ENCODE measurements at regions not wholly inside any gene's neighbourhood (a gene's known extent, or its start where the extent isn't known, plus 50 kb on each side); places are given as distances from the start of the nearest gene placed in this dataset.
"Not testable (repeated sequence)": the region's sequence is repeated elsewhere in the genome, so short reads cannot be mapped to it uniquely, and the experiment has no call there.

DNA sequence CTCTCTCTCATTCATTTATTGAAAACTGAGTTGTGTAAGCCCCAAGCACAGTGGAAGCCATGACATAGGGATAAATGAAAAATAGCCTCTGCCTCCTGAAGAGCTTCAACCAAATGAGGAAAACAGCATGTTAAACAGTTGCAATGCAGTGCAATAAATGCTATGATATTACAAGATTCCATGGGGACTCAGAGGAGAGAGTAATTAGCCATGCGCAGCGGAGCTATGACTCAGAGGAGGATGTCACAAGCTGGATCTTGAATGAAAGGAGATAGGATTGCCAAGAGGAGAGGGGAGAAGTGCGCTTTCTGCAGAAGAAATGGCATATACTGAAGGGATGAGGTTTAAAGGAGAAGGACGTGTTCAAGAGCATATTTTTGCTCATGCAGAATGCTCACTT is 231.3 kb upstream of the PLXNA2 start:
- DNase-seq = no peak

DNA sequence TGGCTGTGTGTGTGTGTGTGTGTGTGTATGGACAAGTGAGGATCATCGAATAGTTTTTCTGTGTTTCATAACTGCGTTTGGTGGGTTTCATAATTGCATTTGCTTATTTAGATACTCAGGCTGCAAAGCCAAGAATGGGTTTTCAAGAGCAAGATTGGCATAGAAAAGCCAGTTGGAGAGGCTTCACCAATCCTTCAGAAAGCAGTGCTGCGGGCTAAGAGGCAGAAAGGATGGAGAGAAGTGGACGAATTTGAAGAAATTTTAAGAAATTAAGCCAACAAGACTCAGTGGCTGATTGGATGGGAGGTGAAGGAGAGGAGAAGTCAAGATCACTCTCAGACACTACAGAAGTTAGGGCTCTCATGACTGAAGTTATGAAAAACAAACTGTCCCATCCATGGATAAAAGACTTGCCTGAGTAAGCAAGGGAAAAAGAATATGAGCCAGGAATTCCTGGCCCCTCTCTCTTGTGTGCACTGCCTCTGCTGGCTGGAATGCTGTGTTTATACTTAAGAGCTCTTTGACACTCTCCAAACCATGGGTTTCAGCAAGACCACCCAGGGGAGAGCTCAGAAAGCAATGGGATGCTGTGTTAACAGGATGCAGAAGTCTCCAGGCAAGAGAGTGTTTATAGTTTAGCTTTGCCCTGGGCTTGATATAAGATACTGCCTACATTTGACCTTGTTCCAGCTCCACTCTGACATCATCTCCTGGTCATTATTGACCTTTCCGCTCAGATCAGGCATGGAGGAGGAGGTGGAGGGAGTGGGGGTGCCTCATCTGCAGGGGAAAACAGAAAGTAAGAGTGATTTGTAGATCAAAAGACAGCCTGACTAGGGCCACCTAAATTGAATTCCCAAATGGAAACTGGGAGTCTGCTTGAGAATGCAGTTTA is 232.0 kb upstream of the PLXNA2 start:
- no peak for DNase-seq

DNA sequence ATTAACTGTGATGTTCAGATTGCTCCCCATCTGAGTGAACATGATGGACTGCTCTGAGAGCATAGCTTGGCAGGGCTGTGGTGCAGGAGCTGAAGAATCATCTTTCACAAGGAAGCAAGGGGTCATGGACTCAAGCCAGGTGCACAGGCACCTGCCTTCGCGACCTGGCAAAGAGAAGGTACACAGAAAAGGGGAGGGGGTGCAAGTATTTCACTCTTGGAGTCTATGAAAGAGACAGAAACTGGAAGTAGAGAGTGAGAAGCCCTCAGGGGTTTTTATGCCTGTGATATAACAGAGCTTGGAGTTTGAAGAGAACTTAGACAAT is 232.6 kb upstream of the PLXNA2 start:
- DNase-seq = no peak

GRCh38 chr1:208479435-208479834 is 235.3 kb upstream of the PLXNA2 start:
- DNase-seq = no peak

DNA sequence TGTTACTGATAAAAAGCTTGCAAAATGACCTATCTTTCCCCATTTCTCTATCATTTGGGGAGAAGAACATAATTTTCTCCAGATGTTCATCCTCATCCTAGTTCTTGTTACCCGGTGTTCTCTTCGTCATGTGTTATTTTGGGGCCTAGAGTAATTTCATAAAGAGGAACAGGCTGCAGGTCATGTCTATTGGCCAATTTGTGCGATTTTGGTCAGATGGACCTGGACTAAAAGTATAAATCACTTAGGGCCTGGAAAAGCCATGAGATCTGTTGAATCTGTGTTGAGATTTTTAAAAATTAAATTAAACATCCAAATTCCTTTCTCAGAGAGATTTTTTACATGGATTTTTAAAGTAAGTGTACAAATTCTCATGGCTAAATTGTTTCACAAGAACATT is 241.3 kb upstream of the PLXNA2 start:
- DNase-seq = no peak

GRCh38 chr1:208486677-208487076 is 242.5 kb upstream of the PLXNA2 start:
- no peak for DNase-seq

DNA sequence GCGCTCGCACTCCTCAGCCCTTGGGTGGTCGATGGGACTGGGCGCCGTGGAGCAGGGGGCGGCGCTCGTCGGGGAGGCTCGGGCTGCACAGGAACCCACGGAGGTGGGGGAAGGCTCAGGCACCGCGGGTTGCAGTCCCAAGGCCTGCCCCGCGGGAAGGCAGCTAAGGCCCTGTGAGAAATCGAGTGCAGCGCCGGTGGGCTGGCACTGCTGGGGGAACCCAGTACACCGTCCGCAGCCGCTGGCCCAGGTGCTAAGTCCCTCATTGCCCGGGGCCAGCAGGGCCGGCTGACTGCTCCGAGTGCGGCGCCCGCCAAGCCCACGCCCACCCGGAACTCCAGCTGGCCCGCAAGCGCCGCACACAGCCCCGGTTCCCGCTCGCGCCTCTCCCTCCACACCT is 244.2 kb upstream of the PLXNA2 start:
- DNase-seq = not testable (repeated sequence)

- DNase-seq = no peak
Observed at GRCh38 chr1:208496467-208497371, 252.5 kb upstream of the PLXNA2 start.

DNA sequence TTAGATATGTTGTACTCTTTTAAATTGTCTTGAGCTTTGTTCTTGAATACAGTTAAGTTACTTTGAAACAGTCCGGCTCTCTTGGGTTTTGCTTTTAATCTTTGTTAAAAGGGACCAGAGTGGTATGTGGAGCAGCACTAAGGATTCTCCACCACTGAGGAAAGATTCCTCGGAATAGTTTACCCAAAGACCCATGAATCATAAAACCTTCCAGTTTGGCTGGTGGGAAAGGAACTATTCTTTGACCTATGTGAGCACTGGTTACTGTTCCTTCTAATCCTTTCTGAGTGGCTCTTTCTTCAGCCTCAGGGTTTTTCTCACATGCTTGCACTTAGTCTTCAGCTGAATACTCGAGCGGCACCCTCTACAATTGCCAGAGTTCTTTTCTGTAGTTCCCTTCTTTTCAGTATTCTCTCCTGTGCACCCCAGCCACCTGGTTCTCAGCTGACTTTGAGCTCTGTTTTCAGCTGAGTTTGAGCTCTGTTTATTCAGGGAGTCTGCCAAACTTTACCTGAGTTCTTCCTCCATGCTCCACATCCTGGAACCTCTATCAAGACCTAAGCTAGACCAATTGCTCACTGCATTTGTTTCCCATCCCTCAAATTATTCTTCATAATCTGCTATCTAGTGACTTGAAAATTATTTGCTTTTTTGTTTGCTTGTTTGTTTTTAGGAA is 253.8 kb upstream of the PLXNA2 start:
- no peak for DNase-seq

DNA sequence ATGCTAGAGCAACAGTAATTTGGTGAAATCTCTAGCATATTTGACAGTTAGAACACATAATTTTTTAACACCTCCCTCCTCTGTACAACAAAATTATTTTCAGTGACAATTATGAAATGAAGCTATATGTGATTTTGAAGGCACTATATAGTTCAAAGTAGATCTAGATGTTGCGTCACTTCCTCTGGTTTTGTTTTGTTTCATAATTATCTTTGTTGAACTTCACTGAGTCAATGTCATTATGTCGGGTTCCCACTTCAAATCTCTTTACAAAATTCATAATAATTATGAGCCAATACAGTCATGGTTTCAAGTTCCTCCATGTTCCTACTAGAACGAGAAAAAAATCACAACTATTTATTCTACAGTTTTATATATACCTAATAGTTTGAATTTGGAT is 254.8 kb upstream of the PLXNA2 start:
- DNase-seq = no peak

GRCh38 chr1:208499601-208500000 is 255.4 kb upstream of the PLXNA2 start:
- no peak for DNase-seq

DNA sequence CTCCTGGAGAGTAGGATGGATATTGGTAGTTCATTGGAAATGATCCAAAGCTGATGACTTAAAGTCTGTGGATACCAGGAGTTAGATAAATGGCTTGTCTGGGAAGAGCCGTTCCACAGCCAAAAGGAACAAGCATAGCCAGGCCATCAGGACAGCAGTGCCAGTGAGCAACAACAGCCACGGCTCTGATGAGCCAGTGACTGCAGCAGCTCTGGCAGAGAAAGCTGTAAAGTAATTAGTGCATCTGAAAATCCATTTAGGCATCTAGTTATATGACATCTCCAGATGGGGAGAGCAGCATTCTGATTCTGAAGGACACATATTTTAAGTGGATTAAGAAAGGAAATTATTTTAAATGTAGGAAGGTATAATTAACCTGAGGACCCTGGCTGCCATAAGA is 256.2 kb upstream of the PLXNA2 start:
- DNase-seq = no peak

GRCh38 chr1:208501542-208501941 is 257.4 kb upstream of the PLXNA2 start:
- no peak for DNase-seq

- no peak for DNase-seq
Observed at GRCh38 chr1:208503787-208504186, 259.6 kb upstream of the PLXNA2 start.

- DNase-seq = no peak
Observed at GRCh38 chr1:208506812-208507211, 262.6 kb upstream of the PLXNA2 start.

DNA sequence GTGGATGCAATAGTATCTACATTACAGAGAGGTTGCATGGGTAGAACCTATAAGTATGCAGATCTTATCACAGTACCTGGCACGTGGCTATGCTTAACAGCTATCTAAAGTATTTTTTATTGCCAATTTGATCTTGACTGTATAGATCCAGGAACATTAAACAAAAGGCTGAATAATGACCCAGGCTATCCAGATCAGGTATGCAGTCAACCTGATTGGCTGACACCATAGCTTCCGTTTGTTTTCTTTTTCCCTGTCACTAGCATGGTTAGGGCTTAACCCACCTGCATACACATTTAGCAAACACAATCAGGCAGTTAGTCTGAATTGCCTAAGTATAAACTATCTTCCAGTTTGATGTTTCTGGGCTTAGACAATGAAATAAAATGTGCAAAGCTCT is 264.9 kb upstream of the PLXNA2 start:
- no peak for DNase-seq

DNA sequence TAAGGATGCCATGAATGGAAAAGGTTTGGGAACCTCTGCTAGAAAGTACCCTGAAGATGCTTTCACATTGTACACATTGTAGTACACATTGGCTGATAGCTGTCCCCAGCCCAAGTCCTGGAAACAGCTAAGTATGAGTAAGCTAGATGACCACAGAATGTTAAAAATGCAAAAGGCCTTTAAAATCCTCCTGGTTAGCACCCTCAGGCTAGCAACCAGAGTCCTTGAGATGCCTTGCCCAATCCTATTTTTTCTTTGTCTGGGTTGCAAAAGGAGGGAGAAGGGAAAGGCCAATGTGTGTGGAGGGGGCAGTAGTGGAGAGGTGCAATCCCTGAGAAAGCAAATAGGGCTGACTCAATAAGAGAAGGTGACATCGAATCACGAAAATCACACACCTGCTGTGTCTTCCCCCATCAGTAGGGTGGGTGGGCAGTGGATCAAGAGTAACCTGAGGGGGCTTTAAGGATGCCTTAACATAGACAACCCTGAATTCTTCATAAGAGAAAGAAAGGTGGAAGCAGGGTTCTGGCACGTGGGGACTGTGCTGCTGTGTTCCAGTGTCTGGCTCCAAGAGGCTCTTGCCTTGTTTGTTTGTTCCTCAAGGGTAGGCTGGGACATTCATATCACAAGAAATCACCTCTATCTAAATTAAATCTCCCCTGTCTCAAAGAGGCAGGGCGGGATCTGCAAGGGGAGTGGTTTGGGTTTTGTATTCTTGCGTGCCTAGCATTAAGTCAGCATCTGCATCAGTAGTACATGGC is 266.2 kb upstream of the PLXNA2 start:
- DNase-seq = no peak

GRCh38 chr1:208511242-208511860 is 267.2 kb upstream of the PLXNA2 start:
- no peak for DNase-seq

DNA sequence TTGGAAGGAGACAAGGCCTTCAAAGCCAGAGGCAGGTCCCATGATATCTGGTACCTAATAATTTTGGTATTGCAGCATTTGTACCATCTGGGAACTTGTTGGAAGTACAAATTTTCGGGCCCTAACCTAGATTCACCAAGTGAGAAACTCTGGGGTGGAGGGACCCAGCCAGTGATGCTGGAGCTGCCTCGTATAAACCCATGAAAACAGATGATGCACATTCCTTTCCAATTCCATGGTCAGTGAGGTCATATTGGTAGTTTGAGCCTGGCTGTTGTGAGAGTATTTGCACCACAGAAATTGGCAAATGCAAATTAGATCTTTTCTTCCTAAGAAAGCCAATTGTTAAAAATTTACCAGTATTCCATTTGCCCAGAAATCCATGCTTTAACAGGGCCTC is 269.6 kb upstream of the PLXNA2 start:
- no peak for DNase-seq

- DNase-seq = no peak
Observed at GRCh38 chr1:208515129-208515528, 270.9 kb upstream of the PLXNA2 start.

DNA sequence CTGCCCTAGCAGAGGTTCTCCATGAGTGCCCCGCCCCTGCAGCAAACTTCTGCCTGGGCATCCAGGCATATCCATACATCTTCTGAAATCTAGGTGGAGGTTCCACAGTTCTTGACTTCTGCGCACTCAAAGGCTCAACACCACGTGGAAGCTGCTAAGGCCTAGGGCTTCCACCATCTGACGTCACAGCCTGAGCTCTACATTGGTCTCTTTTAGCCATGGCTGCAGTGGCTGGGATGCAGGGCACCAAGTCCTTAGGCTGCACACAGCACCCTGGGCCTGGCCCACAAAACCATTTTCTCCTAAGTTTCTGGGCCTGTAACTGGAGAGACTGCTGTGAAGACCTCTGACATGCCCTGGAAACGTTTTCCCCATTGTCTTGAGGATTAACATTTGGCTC is 272.6 kb upstream of the PLXNA2 start:
- DNase-seq = no peak

DNA sequence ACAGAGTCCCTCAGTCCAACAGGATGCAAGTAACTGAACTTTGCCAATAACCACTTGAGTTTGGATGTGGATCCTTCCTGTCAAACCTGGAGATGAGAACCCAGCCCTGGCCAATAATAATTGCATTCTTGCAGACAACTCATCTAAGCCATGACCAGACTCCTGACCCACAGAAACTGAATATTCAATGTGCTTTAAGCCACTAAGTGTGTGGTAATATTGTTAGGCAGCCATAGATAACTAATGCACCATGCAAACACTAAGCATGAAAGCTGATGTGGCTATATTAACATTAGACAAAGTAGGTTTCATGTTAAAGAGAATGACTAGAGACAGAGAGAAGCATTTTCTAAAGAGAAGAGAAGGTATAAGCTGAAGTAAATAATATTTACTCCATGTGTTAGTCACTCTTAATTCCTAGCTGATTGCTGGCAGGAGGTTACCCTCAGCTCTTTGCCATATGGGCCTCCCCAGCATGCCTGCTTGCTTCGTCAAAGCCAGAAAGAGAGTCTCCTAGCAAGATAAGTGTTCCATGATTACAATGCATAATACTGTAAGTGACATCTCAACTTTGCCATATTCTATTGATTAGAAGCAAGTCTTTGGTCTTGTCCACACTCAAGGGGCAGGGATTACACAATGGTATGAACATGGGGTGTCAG is 276.4 kb upstream of the PLXNA2 start:
- no peak for DNase-seq

Measured in NCI-H187 treated with DMSO at 0.1 percent for 48 hours (cell line).